ENCODE measurements at regions not wholly inside any gene's neighbourhood (a gene's known extent, or its start where the extent isn't known, plus 50 kb on each side); places are given as distances from the start of the nearest gene placed in this dataset.

GRCh38 chr7:71015252-71015900 lies 116.6 kb upstream of the GALNT17 start:
- no peak for DNase-seq (ENCODE audit: low read depth)
- H3K4me3 ChIP-seq (ENCODE audit: low read depth, low read length): no peak overlapping the region
- TF ChIP-seq CTCF (IDR thresholded peaks at IDR 0.05; ENCODE audit: control insufficient read depth, extremely low read depth, insufficient read depth): no peak

GRCh38 chr7:71016401-71016800 lies 115.5 kb upstream of the GALNT17 start:
- H3K4me3 ChIP-seq (ENCODE audit: low read depth, low read length): no peak overlapping the region
- no peak for DNase-seq (ENCODE audit: low read depth)
- no peak for TF ChIP-seq CTCF (IDR thresholded peaks at IDR 0.05; ENCODE audit: control insufficient read depth, extremely low read depth, insufficient read depth)

GRCh38 chr7:71017602-71018001 lies 114.3 kb upstream of the GALNT17 start:
- no peak for DNase-seq (ENCODE audit: low read depth)
- TF ChIP-seq CTCF (IDR thresholded peaks at IDR 0.05; ENCODE audit: control insufficient read depth, extremely low read depth, insufficient read depth): no peak
- H3K4me3 ChIP-seq (ENCODE audit: low read depth, low read length): no peak overlapping the region

GRCh38 chr7:71019706-71020105 lies 112.2 kb upstream of the GALNT17 start:
- no peak overlapping the region for H3K4me3 ChIP-seq (ENCODE audit: low read depth, low read length)
- DNase-seq (ENCODE audit: low read depth): no peak
- no peak for TF ChIP-seq CTCF (IDR thresholded peaks at IDR 0.05; ENCODE audit: control insufficient read depth, extremely low read depth, insufficient read depth)

GRCh38 chr7:71021131-71021530 lies 110.8 kb upstream of the GALNT17 start:
- TF ChIP-seq CTCF (IDR thresholded peaks at IDR 0.05; ENCODE audit: control insufficient read depth, extremely low read depth, insufficient read depth): no peak
- DNase-seq (ENCODE audit: low read depth): no peak
- no peak overlapping the region for H3K4me3 ChIP-seq (ENCODE audit: low read depth, low read length)

GRCh38 chr7:71026680-71027079 lies 105.3 kb upstream of the GALNT17 start:
- no peak overlapping the region for H3K4me3 ChIP-seq (ENCODE audit: low read depth, low read length)
- TF ChIP-seq CTCF (IDR thresholded peaks at IDR 0.05; ENCODE audit: control insufficient read depth, extremely low read depth, insufficient read depth): no peak

GRCh38 chr7:71034243-71034642 lies 97.7 kb upstream of the GALNT17 start:
- H3K4me3 ChIP-seq (ENCODE audit: low read depth, low read length): no peak overlapping the region
- TF ChIP-seq CTCF (IDR thresholded peaks at IDR 0.05; ENCODE audit: control insufficient read depth, extremely low read depth, insufficient read depth): no peak
- no peak for DNase-seq (ENCODE audit: low read depth)

More at GRCh38 chr7:71026680-71027079, 105.3 kb upstream of the GALNT17 start:
- no peak for DNase-seq (ENCODE audit: low read depth)
